22Rv1 (cell line): ENCODE measurements at regions not wholly inside any gene's neighbourhood (a gene's known extent, or its start where the extent isn't known, plus 50 kb on each side); places are given as distances from the start of the nearest gene placed in this dataset.

Source experiments
- ZFX ChIP-seq: fragments of 450-650 bp; IDR thresholded peaks from 2 replicates; pipeline ENCODE4 v1.6.1; 2017; ENCODE audit warnings: antibody characterized with exemption, borderline replicate concordance
- TF ChIP-seq, protein P1 (sequence below): fragments of 450-650 bp; IDR thresholded peaks from 2 replicates; pipeline ENCODE4 v1.5.1; 2017; ENCODE audit warnings: mild to moderate bottlenecking

DNA sequence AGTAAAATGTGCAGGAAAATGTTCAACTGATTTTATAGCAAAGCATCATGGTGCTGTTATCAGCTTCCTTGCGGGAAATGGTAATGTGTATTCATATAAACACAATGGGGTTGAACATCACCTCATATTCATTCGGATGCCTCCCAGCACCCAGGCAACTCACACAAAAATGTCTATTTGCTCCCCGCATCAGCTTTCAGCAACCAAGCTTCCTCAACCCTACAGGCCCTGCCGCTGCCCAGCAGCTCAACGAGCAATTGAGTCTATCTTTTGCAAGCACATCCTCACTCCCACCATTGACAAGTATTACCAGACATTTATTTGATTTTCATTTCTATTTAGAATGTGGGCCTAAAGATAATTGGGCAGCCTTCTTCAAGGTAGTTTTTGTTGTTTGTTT is 2161.4 kb upstream of the PIK3C3 start:
- TF ChIP-seq, protein P1, sequence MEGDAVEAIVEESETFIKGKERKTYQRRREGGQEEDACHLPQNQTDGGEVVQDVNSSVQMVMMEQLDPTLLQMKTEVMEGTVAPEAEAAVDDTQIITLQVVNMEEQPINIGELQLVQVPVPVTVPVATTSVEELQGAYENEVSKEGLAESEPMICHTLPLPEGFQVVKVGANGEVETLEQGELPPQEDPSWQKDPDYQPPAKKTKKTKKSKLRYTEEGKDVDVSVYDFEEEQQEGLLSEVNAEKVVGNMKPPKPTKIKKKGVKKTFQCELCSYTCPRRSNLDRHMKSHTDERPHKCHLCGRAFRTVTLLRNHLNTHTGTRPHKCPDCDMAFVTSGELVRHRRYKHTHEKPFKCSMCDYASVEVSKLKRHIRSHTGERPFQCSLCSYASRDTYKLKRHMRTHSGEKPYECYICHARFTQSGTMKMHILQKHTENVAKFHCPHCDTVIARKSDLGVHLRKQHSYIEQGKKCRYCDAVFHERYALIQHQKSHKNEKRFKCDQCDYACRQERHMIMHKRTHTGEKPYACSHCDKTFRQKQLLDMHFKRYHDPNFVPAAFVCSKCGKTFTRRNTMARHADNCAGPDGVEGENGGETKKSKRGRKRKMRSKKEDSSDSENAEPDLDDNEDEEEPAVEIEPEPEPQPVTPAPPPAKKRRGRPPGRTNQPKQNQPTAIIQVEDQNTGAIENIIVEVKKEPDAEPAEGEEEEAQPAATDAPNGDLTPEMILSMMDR = no peak
- TF ChIP-seq ZFX = no peak
